K562 (cell line): ENCODE measurements at regions not wholly inside any gene's neighbourhood (a gene's known extent, or its start where the extent isn't known, plus 50 kb on each side); places are given as distances from the start of the nearest gene placed in this dataset.
A peak's percentile ranks its signal among the peaks of the same experiment; 100 is the strongest.

Experiments
- CC2D1A ChIP-seq: fragments of 450-650 bp; IDR thresholded peaks from 2 replicates; pipeline ENCODE4 v1.6.1; 2017; ENCODE audit warnings: mild to moderate bottlenecking
- CHD7 ChIP-seq: fragments of 200-600 bp; sonication (generic); IDR thresholded peaks from one replicate; pipeline ENCODE4 v1.6.1; 2012; ENCODE audit warnings: mild to moderate bottlenecking, low read depth, low read length, inconsistent platforms
- FOXJ2 ChIP-seq: fragments of 200-800 bp; sonication (Bioruptor generic); IDR thresholded peaks from 2 replicates; pipeline ENCODE4 v1.6.1; 2016; ENCODE audit warnings: missing genetic modification characterization, missing compliant biosample characterization
- GABPB2 ChIP-seq: fragments of 250-450 bp; sonication (Bioruptor Pico); conservative IDR thresholded peaks from 2 replicates; pipeline ENCODE4 v1.5.1; 2021; ENCODE audit warnings: mild to moderate bottlenecking
- HDAC3 ChIP-seq: fragments of 450-650 bp; IDR thresholded peaks from 2 replicates; pipeline ENCODE4 v1.6.1; 2018; ENCODE audit warnings: borderline replicate concordance, mild to moderate bottlenecking, moderate library complexity; ENCODE audit not compliant: partially characterized antibody
- HDAC8 ChIP-seq: fragments of 450-650 bp; IDR thresholded peaks from 2 replicates; pipeline ENCODE4 v1.6.1; 2016; ENCODE audit warnings: mild to moderate bottlenecking, missing genetic modification characterization, moderate library complexity, missing compliant biosample characterization
- MTA1 ChIP-seq: fragments of 450-650 bp; IDR thresholded peaks from 2 replicates; pipeline ENCODE4 v1.6.1; 2017; ENCODE audit warnings: borderline replicate concordance
- NBN ChIP-seq: fragments of 450-650 bp; IDR thresholded peaks from 2 replicates; pipeline ENCODE4 v1.6.1; 2016; ENCODE audit warnings: low read depth, mild to moderate bottlenecking
- RAD51 ChIP-seq: fragments of 450-650 bp; IDR thresholded peaks from 2 replicates; pipeline ENCODE4 v1.7.1; 2016; ENCODE audit warnings: low read depth, mild to moderate bottlenecking, borderline replicate concordance
- SNRNP70 ChIP-seq: fragments of 200-400 bp; formaldehyde crosslinking; optimal IDR thresholded peaks from 2 replicates; pipeline ENCODE3; 2017; ENCODE audit warnings: low read depth, low read length
- STAG1 ChIP-seq: sonication (generic); formaldehyde crosslinking; IDR thresholded peaks from 2 replicates; pipeline ENCODE4 v1.5.0; 2020; ENCODE audit warnings: missing genetic modification reagents, borderline replicate concordance
- UBTF ChIP-seq, 2 experiments: IDR thresholded peaks; 2 replicates each; pipeline ENCODE4 v1.6.1; 2012; ENCODE audit warnings: improper control_type of control experiment in 2 of 2, low read depth in 2 of 2, low read length in 2 of 2, borderline replicate concordance in 1 of 2
- ZBED1 ChIP-seq: IDR thresholded peaks from 2 replicates; pipeline ENCODE4 v1.6.1; 2014
- ZNF143 ChIP-seq: sonication (generic); formaldehyde crosslinking; IDR thresholded peaks from 2 replicates; pipeline ENCODE4 v1.9.0; 2022; ENCODE audit warnings: mild to moderate bottlenecking, missing genetic modification reagents
- ZNF354B ChIP-seq: fragments of 250-450 bp; sonication (Bioruptor Pico); IDR thresholded peaks from 2 replicates; pipeline ENCODE4 v1.4.0; 2020

- TF ChIP-seq FOXJ2 (tag), result peak; percentile 89
- no peak for TF ChIP-seq ZNF354B (CRISPR knock-in tag)
- TF ChIP-seq CHD7, result no peak
- TF ChIP-seq HDAC3, result no peak
- TF ChIP-seq ZNF143 (CRISPR knock-in tag), result no peak
- TF ChIP-seq UBTF (IDR thresholded peaks at IDR 0.05; ENCODE audit: borderline replicate concordance in 1 of 2, low read depth in 2 of 2, low read length in 2 of 2), result peak; percentile 48 to 70; a peak in 2 of 4 replicates
- no peak for TF ChIP-seq STAG1
- peak; percentile 49; the same call in 1 of the 2 replicates for TF ChIP-seq MTA1
- no peak for TF ChIP-seq NBN
- TF ChIP-seq SNRNP70, result no peak
- 0 out of 2 replicates have a peak, but pooled peaks have one; percentile 39 for TF ChIP-seq ZBED1
- TF ChIP-seq CC2D1A, result no peak
- TF ChIP-seq RAD51, result no peak
- TF ChIP-seq GABPB2 (CRISPR knock-in tag), result no peak
- no peak for TF ChIP-seq HDAC8 (tag)
These were observed 81.1 kb upstream of the AK4 start (continued) for GRCh38 chr1:65066766-65067490.
